SK-N-MC (cell line): ENCODE measurements at regions not wholly inside any gene's neighbourhood (a gene's known extent, or its start where the extent isn't known, plus 50 kb on each side); places are given as distances from the start of the nearest gene placed in this dataset.

Source experiments
- EZH2 ChIP-seq: fragments of 200-600 bp; sonication (generic); IDR thresholded peaks from one replicate; pipeline ENCODE4 v1.6.1; 2017; ENCODE audit warnings: antibody characterized with exemption
- FOXP2 ChIP-seq: optimal IDR thresholded peaks from 2 replicates; pipeline ENCODE3; 2011; ENCODE audit warnings: mild to moderate bottlenecking, moderate library complexity; ENCODE audit not compliant: insufficient read depth; ENCODE audit errors: extremely low read length, control extremely low read depth
- POLR2AphosphoS5 ChIP-seq: IDR thresholded peaks from 2 replicates; pipeline ENCODE4 v1.6.1; 2012; ENCODE audit warnings: mild to moderate bottlenecking, low read depth, low read length, borderline replicate concordance

DNA sequence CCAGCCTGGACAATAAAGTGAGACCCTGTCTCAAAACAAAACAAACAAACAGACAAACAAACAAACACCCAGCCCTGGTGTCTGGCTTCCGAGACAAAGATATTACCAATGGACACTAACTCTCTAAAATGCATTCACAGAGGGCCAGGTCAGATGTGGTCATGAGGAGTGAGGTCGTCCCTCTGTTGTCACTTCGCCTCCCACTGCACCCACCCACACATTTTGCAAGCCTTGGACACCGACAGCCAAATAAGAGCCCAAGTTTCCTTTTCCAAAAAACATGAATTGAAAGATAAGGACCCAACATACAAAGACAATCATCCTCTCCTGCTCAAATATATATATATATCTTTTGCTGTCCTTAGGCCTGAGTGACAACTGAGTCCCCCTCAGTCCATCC lies 319.9 kb downstream of the TSN start:
- TF ChIP-seq EZH2 (no peak), POLR2AphosphoS5 (no peak), FOXP2 (no peak)
